HG02678 (cell line): ENCODE measurements at regions not wholly inside any gene's neighbourhood (a gene's known extent, or its start where the extent isn't known, plus 50 kb on each side); places are given as distances from the start of the nearest gene placed in this dataset.

ENCODE experiments used
- ATAC-seq: cut with Tn5 transposase; IDR thresholded peaks from one replicate; pipeline ENCODE4 v1.9.1; 2021; ENCODE audit warnings: mild to moderate bottlenecking, moderate library complexity; ENCODE audit not compliant: unreplicated experiment

GRCh38 chr1:56168176-56168575, 411.2 kb downstream of the PLPP3 start:
- ATAC-seq: no peak

- no peak for ATAC-seq
These were observed 411.8 kb downstream of the PLPP3 start for GRCh38 chr1:56167596-56167995.

- no peak for ATAC-seq
These were observed 418.5 kb downstream of the PLPP3 start for GRCh38 chr1:56160773-56161315.

GRCh38 chr1:56156971-56157876, 422.1 kb downstream of the PLPP3 start:
- ATAC-seq: no peak

- no peak for ATAC-seq
These were observed 426.1 kb downstream of the PLPP3 start for GRCh38 chr1:56153276-56153675.

- ATAC-seq: no peak
These were observed 426.7 kb downstream of the PLPP3 start for GRCh38 chr1:56152635-56153034.

GRCh38 chr1:56151402-56151801, 428.0 kb downstream of the PLPP3 start:
- ATAC-seq: no peak

- ATAC-seq: no peak
These were observed 428.7 kb downstream of the PLPP3 start for GRCh38 chr1:56150441-56151215.

GRCh38 chr1:56149761-56150160, 429.6 kb downstream of the PLPP3 start:
- ATAC-seq: no peak

- no peak for ATAC-seq
These were observed 430.8 kb downstream of the PLPP3 start for GRCh38 chr1:56148326-56149193.

GRCh38 chr1:56147459-56147858, 431.9 kb downstream of the PLPP3 start:
- ATAC-seq: no peak

GRCh38 chr1:56147034-56147433, 432.3 kb downstream of the PLPP3 start:
- no peak for ATAC-seq

- ATAC-seq: no peak
These were observed 432.9 kb downstream of the PLPP3 start for GRCh38 chr1:56146449-56146848.

GRCh38 chr1:56145581-56145980, 433.8 kb downstream of the PLPP3 start:
- ATAC-seq: no peak

GRCh38 chr1:56142301-56142700, 437.1 kb downstream of the PLPP3 start:
- ATAC-seq: no peak

GRCh38 chr1:56139836-56140235, 439.5 kb downstream of the PLPP3 start:
- no peak for ATAC-seq

GRCh38 chr1:56137521-56138505, 441.6 kb downstream of the PLPP3 start:
- ATAC-seq: no peak

GRCh38 chr1:56137090-56137489, 442.3 kb downstream of the PLPP3 start:
- ATAC-seq: no peak

GRCh38 chr1:56135864-56136147, 443.6 kb downstream of the PLPP3 start:
- no peak for ATAC-seq
